Ishikawa (cell line): ENCODE measurements at regions not wholly inside any gene's neighbourhood (a gene's known extent, or its start where the extent isn't known, plus 50 kb on each side); places are given as distances from the start of the nearest gene placed in this dataset.

Source experiments
- CEBPB ChIP-seq: IDR thresholded peaks from 2 replicates; pipeline ENCODE4 v1.6.1; 2012
- CREB1 ChIP-seq: IDR thresholded peaks from 2 replicates; pipeline ENCODE4 v1.6.1; 2012; ENCODE audit warnings: low read depth
- EGR1 ChIP-seq: IDR thresholded peaks from 2 replicates; pipeline ENCODE4 v1.6.1; 2012
- EP300 ChIP-seq: IDR thresholded peaks from 2 replicates; pipeline ENCODE4 v1.6.1; 2012; ENCODE audit warnings: borderline replicate concordance
- RAD21 ChIP-seq: IDR thresholded peaks from 2 replicates; pipeline ENCODE4 v1.6.1; 2012; ENCODE audit warnings: low read depth
- REST ChIP-seq: IDR thresholded peaks from 2 replicates; pipeline ENCODE4 v1.6.1; 2012; ENCODE audit warnings: low read depth, mild to moderate bottlenecking
- TAF1 ChIP-seq: IDR thresholded peaks from 2 replicates; pipeline ENCODE4 v1.6.1; 2012; ENCODE audit warnings: low read depth, mild to moderate bottlenecking
- TEAD4 ChIP-seq: IDR thresholded peaks from 2 replicates; pipeline ENCODE4 v1.6.1; 2012
- YY1 ChIP-seq: IDR thresholded peaks from 2 replicates; pipeline ENCODE4 v1.6.1; 2012; ENCODE audit warnings: low read depth

DNA sequence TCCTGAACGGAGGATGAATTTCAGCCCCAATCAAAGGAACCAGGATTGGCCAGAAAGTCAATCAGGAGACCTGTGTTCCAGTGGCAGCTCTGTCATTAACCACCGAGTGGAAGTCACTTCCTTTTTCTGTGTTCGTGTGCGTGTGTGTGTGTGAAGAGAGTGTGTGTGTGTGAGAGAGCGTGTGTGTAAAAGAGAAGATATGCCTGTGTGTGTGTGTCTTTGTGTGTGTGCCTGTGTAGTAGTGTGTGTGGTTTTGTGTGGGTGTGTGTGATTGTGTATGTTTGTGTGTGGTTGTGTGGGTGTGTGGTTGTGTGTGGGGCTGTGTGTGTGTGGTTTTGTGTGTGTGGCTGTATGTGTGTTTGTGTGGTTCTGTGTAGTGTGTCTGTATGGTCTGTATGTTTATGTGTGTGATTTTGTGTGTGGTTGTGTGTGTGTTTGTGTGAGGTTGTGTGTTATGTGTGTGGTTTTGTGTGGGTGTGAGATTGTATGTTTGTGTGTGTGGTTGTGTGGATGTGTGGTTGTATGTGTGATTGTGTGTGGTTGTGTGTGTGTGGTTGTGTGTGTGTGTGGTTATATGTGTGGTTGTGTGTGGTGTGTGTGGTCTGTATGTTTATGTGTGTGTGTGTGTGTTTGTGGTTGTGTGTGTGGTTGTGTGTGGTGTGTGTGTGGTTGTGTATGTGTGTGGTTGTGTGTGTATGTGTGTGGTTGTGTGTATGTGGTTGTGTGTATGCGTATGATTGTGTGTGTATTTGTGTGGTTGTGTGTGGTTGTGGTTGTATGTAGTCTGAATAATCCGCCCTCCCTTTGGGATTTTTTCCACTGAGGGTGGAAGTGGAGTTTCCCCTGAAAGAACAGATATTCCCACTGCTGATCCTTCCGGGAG is 314.4 kb downstream of the SHQ1 start:
- TF ChIP-seq EP300 (no peak), EGR1 (no peak), TAF1 (no peak), YY1 (no peak), RAD21 (no peak), CEBPB (no peak), CREB1 (no peak), TEAD4 (no peak), REST (no peak)
